GM21619 (cell line): ENCODE measurements at regions not wholly inside any gene's neighbourhood (a gene's known extent, or its start where the extent isn't known, plus 50 kb on each side); places are given as distances from the start of the nearest gene placed in this dataset.
"Not testable (repeated sequence)": the region's sequence is repeated elsewhere in the genome, so short reads cannot be mapped to it uniquely, and the experiment has no call there.

ENCODE experiments used
- ATAC-seq: cut with Tn5 transposase; IDR thresholded peaks from one replicate; pipeline ENCODE4 v1.9.1; 2021; ENCODE audit not compliant: unreplicated experiment

- no peak for ATAC-seq
Observed at GRCh38 chr14:85336257-85336656, 193.7 kb upstream of the FLRT2 start.

GRCh38 chr14:85336817-85337216 lies 193.1 kb upstream of the FLRT2 start:
- ATAC-seq: no peak

GRCh38 chr14:85338895-85339294 lies 191.0 kb upstream of the FLRT2 start:
- no peak for ATAC-seq

- no peak for ATAC-seq
Observed at GRCh38 chr14:85342858-85343607, 186.9 kb upstream of the FLRT2 start.

GRCh38 chr14:85344171-85344570 lies 185.8 kb upstream of the FLRT2 start:
- ATAC-seq: no peak

- ATAC-seq: no peak
Observed at GRCh38 chr14:85344847-85345570, 184.9 kb upstream of the FLRT2 start.

GRCh38 chr14:85350667-85351066 lies 179.3 kb upstream of the FLRT2 start:
- no peak for ATAC-seq

- ATAC-seq: not testable (repeated sequence)
Observed at GRCh38 chr14:85352588-85352987, 177.4 kb upstream of the FLRT2 start.

- ATAC-seq: no peak
Observed at GRCh38 chr14:85357120-85357519, 172.8 kb upstream of the FLRT2 start.

GRCh38 chr14:85358136-85358785 lies 171.7 kb upstream of the FLRT2 start:
- ATAC-seq: no peak

- ATAC-seq: no peak
Observed at GRCh38 chr14:85359505-85359904, 170.4 kb upstream of the FLRT2 start.

- no peak for ATAC-seq
Observed at GRCh38 chr14:85363358-85363757, 166.6 kb upstream of the FLRT2 start.

- ATAC-seq: no peak
Observed at GRCh38 chr14:85366226-85366625, 163.7 kb upstream of the FLRT2 start.

- ATAC-seq: no peak
Observed at GRCh38 chr14:85380881-85381280, 149.1 kb upstream of the FLRT2 start.

- no peak for ATAC-seq
Observed at GRCh38 chr14:85382341-85382740, 147.6 kb upstream of the FLRT2 start.

GRCh38 chr14:85387181-85387580 lies 142.8 kb upstream of the FLRT2 start:
- ATAC-seq: no peak

GRCh38 chr14:85390236-85390635 lies 139.7 kb upstream of the FLRT2 start:
- ATAC-seq: no peak

GRCh38 chr14:85391455-85391854 lies 138.5 kb upstream of the FLRT2 start:
- ATAC-seq: no peak

GRCh38 chr14:85391892-85392291 lies 138.1 kb upstream of the FLRT2 start:
- no peak for ATAC-seq

GRCh38 chr14:85399186-85399585 lies 130.8 kb upstream of the FLRT2 start:
- ATAC-seq: no peak

GRCh38 chr14:85400678-85401077 lies 129.3 kb upstream of the FLRT2 start:
- no peak for ATAC-seq

- no peak for ATAC-seq
Observed at GRCh38 chr14:85401384-85401783, 128.6 kb upstream of the FLRT2 start.
